ENCODE measurements at regions not wholly inside any gene's neighbourhood (a gene's known extent, or its start where the extent isn't known, plus 50 kb on each side); places are given as distances from the start of the nearest gene placed in this dataset.

GRCh38 chrX:79708581-79708980 lies 306.0 kb upstream of the TBX22 start (continued):
- TF ChIP-seq, protein P1, sequence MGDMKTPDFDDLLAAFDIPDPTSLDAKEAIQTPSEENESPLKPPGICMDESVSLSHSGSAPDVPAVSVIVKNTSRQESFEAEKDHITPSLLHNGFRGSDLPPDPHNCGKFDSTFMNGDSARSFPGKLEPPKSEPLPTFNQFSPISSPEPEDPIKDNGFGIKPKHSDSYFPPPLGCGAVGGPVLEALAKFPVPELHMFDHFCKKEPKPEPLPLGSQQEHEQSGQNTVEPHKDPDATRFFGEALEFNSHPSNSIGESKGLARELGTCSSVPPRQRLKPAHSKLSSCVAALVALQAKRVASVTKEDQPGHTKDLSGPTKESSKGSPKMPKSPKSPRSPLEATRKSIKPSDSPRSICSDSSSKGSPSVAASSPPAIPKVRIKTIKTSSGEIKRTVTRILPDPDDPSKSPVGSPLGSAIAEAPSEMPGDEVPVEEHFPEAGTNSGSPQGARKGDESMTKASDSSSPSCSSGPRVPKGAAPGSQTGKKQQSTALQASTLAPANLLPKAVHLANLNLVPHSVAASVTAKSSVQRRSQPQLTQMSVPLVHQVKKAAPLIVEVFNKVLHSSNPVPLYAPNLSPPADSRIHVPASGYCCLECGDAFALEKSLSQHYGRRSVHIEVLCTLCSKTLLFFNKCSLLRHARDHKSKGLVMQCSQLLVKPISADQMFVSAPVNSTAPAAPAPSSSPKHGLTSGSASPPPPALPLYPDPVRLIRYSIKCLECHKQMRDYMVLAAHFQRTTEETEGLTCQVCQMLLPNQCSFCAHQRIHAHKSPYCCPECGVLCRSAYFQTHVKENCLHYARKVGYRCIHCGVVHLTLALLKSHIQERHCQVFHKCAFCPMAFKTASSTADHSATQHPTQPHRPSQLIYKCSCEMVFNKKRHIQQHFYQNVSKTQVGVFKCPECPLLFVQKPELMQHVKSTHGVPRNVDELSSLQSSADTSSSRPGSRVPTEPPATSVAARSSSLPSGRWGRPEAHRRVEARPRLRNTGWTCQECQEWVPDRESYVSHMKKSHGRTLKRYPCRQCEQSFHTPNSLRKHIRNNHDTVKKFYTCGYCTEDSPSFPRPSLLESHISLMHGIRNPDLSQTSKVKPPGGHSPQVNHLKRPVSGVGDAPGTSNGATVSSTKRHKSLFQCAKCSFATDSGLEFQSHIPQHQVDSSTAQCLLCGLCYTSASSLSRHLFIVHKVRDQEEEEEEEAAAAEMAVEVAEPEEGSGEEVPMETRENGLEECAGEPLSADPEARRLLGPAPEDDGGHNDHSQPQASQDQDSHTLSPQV (IDR thresholded peaks at IDR 0.05) = no peak
- no peak for TF ChIP-seq ZNF217 (IDR thresholded peaks at IDR 0.05)
- TF ChIP-seq SIN3A (IDR thresholded peaks at IDR 0.05; ENCODE audit: low read depth, low read length) = no peak
- TF ChIP-seq, protein P2, sequence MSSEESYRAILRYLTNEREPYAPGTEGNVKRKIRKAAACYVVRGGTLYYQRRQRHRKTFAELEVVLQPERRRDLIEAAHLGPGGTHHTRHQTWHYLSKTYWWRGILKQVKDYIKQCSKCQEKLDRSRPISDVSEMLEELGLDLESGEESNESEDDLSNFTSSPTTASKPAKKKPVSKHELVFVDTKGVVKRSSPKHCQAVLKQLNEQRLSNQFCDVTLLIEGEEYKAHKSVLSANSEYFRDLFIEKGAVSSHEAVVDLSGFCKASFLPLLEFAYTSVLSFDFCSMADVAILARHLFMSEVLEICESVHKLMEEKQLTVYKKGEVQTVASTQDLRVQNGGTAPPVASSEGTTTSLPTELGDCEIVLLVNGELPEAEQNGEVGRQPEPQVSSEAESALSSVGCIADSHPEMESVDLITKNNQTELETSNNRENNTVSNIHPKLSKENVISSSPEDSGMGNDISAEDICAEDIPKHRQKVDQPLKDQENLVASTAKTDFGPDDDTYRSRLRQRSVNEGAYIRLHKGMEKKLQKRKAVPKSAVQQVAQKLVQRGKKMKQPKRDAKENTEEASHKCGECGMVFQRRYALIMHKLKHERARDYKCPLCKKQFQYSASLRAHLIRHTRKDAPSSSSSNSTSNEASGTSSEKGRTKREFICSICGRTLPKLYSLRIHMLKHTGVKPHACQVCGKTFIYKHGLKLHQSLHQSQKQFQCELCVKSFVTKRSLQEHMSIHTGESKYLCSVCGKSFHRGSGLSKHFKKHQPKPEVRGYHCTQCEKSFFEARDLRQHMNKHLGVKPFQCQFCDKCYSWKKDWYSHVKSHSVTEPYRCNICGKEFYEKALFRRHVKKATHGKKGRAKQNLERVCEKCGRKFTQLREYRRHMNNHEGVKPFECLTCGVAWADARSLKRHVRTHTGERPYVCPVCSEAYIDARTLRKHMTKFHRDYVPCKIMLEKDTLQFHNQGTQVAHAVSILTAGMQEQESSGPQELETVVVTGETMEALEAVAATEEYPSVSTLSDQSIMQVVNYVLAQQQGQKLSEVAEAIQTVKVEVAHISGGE (CRISPR knock-in tag; IDR thresholded peaks at IDR 0.05) = no peak
- no peak for TF ChIP-seq GABPA (IDR thresholded peaks at IDR 0.05; ENCODE audit: low read depth)

GRCh38 chrX:79715448-79715847 lies 299.1 kb upstream of the TBX22 start:
- H3K4me1 ChIP-seq (ENCODE audit: control insufficient read depth, insufficient read depth, low read length) = no peaks in the 10 kb centered on the region
- SMC1A ChIA-PET (ENCODE audit: uncharacterized antibody, unreplicated experiment) = interaction anchor here (1.5 kb wide), 1 partner anchor 15 kb away, joined by 3 read pairs; no protein-coding TSS in a partner anchor
- TF ChIP-seq SIN3A (IDR thresholded peaks at IDR 0.05; ENCODE audit: low read depth, low read length) (no peak), CHD2 (IDR thresholded peaks at IDR 0.05; ENCODE audit: borderline replicate concordance, low read depth, low read length) (no peak), SMAD1 (IDR thresholded peaks at IDR 0.05; ENCODE audit: low read depth, partially characterized antibody) (no peak), ATF7 (IDR thresholded peaks at IDR 0.05; ENCODE audit: low read depth) (no peak), NR2C1 (IDR thresholded peaks at IDR 0.05) (no peak), ZNF622 (IDR thresholded peaks at IDR 0.05) (no peak), EP300 (IDR thresholded peaks at IDR 0.05; ENCODE audit: borderline replicate concordance in 1 of 2, control insufficient read depth in 1 of 2, low read depth in 2 of 2, low read length in 2 of 2) (no peak), TARDBP (IDR thresholded peaks at IDR 0.05; ENCODE audit: borderline replicate concordance) (no peak)
- RAD21 ChIA-PET (ENCODE audit: unreplicated experiment) = no interaction called here
- in situ Hi-C loops (cut with MboI) (no loop called here), intact Hi-C loops (cut with micrococcal nuclease; ENCODE audit: unreplicated experiment) (no loop called here)
- BruUV-seq (replicated peaks) = no TSS peak
- H3K9ac ChIP-seq (ENCODE audit: control insufficient read depth, insufficient read depth, low read length) = no peak overlapping the region
- no peak overlapping the region for H3K27ac ChIP-seq (ENCODE audit: control insufficient read depth, insufficient read depth)
- no peak overlapping the region for H2AFZ ChIP-seq (ENCODE audit: control insufficient read depth, low read depth, low read length)
- no peaks in the 10 kb centered on the region for H4K20me1 ChIP-seq (ENCODE audit: control insufficient read depth, insufficient read depth)
- ATAC-seq = no peak
- no peak for DNase-seq (ENCODE audit: low read depth, low spot score)
- H3K4me3 ChIP-seq = no peak overlapping the region
- CTCF ChIA-PET = no interaction called here
- no peaks in the 10 kb centered on the region for H3K9me3 ChIP-seq (replicated peaks; ENCODE audit: control insufficient read depth, insufficient read depth, low read length)
- FAIRE-seq = no peak
- no peaks in the 10 kb centered on the region for H3K79me2 ChIP-seq (ENCODE audit: control insufficient read depth, insufficient read depth, low read length)
- no peak overlapping the region for H3K4me2 ChIP-seq (ENCODE audit: control insufficient read depth, insufficient read depth)
- no peaks in the 10 kb centered on the region for H3K36me3 ChIP-seq (ENCODE audit: control insufficient read depth in 2 of 2, insufficient read depth in 2 of 2, low read length in 1 of 2)
- H3K27me3 ChIP-seq (replicated peaks in 1 of 2; ENCODE audit: control insufficient read depth in 2 of 2, insufficient read depth in 2 of 2, low read length in 1 of 2) = no peaks in the 10 kb centered on the region
- POLR2A ChIA-PET = no interaction called here
